ENCODE measurements at regions not wholly inside any gene's neighbourhood (a gene's known extent, or its start where the extent isn't known, plus 50 kb on each side); places are given as distances from the start of the nearest gene placed in this dataset.
A peak's percentile ranks its signal among the peaks of the same experiment; 100 is the strongest.

GRCh38 chr15:61403884-61404283 lies 174.8 kb upstream of the RORA start:
- in situ Hi-C loops (cut with MboI; ENCODE audit: low pct_ligation_motif_present in 1 of 4, low pct_unique_long_range_greater_than_20kb in 1 of 4, low sequenced_read_pairs in 3 of 4), result no loop called here
- H3K9me3 ChIP-seq, result no peaks in the 10 kb centered on the region
- TF ChIP-seq EP300 (IDR thresholded peaks at IDR 0.05; ENCODE audit: low read depth) (no peak), CTCF (IDR thresholded peaks at IDR 0.05) (no peak), POLR2AphosphoS5 (IDR thresholded peaks at IDR 0.05) (no peak), POLR2A (IDR thresholded peaks at IDR 0.05) (no peak)
- no peak overlapping the region for H3K4me3 ChIP-seq
- H3K27ac ChIP-seq, result no peak overlapping the region
- intact Hi-C loops (cut with DNase I; ENCODE audit: low total_unique reads), result no loop called here
- H3K27me3 ChIP-seq, result no peaks in the 10 kb centered on the region
- DNase-seq, result no peak
- 73 to 83% methylated on average over 6 of the region's 6 CpGs for WGBS, 2 donors (ENCODE audit: low coverage in 1 of 2)
- H3K4me1 ChIP-seq, result no peaks in the 10 kb centered on the region
- H3K36me3 ChIP-seq, result no peaks in the 10 kb centered on the region

GRCh38 chr15:61401903-61402698 lies 173.0 kb upstream of the RORA start:
- H3K9me3 ChIP-seq, result no peaks in the 10 kb centered on the region
- in situ Hi-C loops (cut with MboI; ENCODE audit: low pct_ligation_motif_present in 1 of 4, low pct_unique_long_range_greater_than_20kb in 1 of 4, low sequenced_read_pairs in 3 of 4) (no loop called here), intact Hi-C loops (cut with DNase I; ENCODE audit: low total_unique reads) (no loop called here)
- no peak overlapping the region for H3K27ac ChIP-seq
- TF ChIP-seq POLR2AphosphoS5 (IDR thresholded peaks at IDR 0.05), result no peak
- no peak for TF ChIP-seq EP300 (IDR thresholded peaks at IDR 0.05; ENCODE audit: low read depth)
- TF ChIP-seq POLR2A (IDR thresholded peaks at IDR 0.05), result no peak
- no peak for TF ChIP-seq CTCF (IDR thresholded peaks at IDR 0.05)
- no peaks in the 10 kb centered on the region for H3K27me3 ChIP-seq
- no peak overlapping the region for H3K4me3 ChIP-seq
- DNase-seq, result no peak
- H3K36me3 ChIP-seq, result no peaks in the 10 kb centered on the region
- 82 to 93% methylated on average over 2 to 6 of the region's 6 CpGs for WGBS, 2 donors (ENCODE audit: low coverage in 1 of 2)
- no peaks in the 10 kb centered on the region for H3K4me1 ChIP-seq

- TF ChIP-seq CTCF (IDR thresholded peaks at IDR 0.05) (no peak), POLR2A (IDR thresholded peaks at IDR 0.05) (no peak), POLR2AphosphoS5 (IDR thresholded peaks at IDR 0.05) (no peak), EP300 (IDR thresholded peaks at IDR 0.05; ENCODE audit: low read depth) (no peak)
- intact Hi-C loops (cut with DNase I; ENCODE audit: low total_unique reads), result no loop called here
- no peaks in the 10 kb centered on the region for H3K36me3 ChIP-seq
Measured at GRCh38 chr15:61398310-61398709, 169.2 kb upstream of the RORA start.

DNA sequence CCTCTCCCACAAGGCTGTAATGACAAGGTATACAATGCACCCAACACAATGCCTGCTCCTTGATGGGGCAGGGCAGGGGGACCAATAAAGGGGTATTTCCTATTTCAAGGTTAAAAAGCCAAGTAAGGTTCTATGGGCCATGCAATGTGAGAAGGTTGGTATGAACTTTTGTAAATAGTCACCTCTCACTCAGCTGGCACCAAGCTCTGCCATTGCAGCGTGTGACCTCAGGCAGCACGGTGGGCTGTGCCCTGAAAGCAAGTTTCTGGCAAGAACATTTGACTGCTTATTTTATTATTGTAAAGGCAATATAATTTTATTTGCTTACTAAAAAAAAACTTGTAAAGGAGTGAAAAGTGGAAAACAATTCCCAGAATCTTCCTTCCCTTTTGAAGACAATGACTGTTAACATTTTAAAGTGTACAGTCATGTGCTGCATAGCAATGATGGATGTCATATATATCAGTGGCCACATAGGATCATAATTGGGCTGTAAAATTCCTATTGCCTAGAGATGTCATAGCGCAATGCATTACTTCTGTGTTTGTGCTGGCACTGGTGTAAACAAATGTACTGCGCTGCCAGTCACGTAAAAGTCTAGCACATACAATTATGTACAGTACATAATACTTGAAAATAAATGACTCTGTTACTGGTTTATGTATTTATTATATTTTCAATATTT lies 167.3 kb upstream of the RORA start:
- 37 to 52% methylated on average over 5 of the region's 5 CpGs for WGBS, 2 donors (ENCODE audit: low coverage in 1 of 2)
- no peaks in the 10 kb centered on the region for H3K9me3 ChIP-seq
- H3K4me1 ChIP-seq, result peaks cover 0 to 2% (median 0%) of the 10 kb centered on the region in 4 donors
- no peak overlapping the region for H3K4me3 ChIP-seq
- DNase-seq, result peak; percentile 10
- no peak for TF ChIP-seq EP300 (IDR thresholded peaks at IDR 0.05; ENCODE audit: low read depth)
- H3K27me3 ChIP-seq, result no peaks in the 10 kb centered on the region
- in situ Hi-C loops (cut with MboI; ENCODE audit: low pct_ligation_motif_present in 1 of 4, low pct_unique_long_range_greater_than_20kb in 1 of 4, low sequenced_read_pairs in 3 of 4) (no loop called here), intact Hi-C loops (cut with DNase I; ENCODE audit: low total_unique reads) (no loop called here)
- no peak overlapping the region for H3K27ac ChIP-seq
- H3K36me3 ChIP-seq, result no peaks in the 10 kb centered on the region

More at GRCh38 chr15:61398310-61398709, 169.2 kb upstream of the RORA start:
- H3K9me3 ChIP-seq, result no peaks in the 10 kb centered on the region
- no peak overlapping the region for H3K4me3 ChIP-seq
- H3K27ac ChIP-seq, result no peak overlapping the region
- DNase-seq, result no peak
- no peaks in the 10 kb centered on the region for H3K27me3 ChIP-seq
- peaks cover 0 to 2% (median 0%) of the 10 kb centered on the region in 4 donors for H3K4me1 ChIP-seq
- in situ Hi-C loops (cut with MboI; ENCODE audit: low pct_ligation_motif_present in 1 of 4, low pct_unique_long_range_greater_than_20kb in 1 of 4, low sequenced_read_pairs in 3 of 4), result no loop called here
